ENCODE measurements at regions not wholly inside any gene's neighbourhood (a gene's known extent, or its start where the extent isn't known, plus 50 kb on each side); places are given as distances from the start of the nearest gene placed in this dataset.

DNA sequence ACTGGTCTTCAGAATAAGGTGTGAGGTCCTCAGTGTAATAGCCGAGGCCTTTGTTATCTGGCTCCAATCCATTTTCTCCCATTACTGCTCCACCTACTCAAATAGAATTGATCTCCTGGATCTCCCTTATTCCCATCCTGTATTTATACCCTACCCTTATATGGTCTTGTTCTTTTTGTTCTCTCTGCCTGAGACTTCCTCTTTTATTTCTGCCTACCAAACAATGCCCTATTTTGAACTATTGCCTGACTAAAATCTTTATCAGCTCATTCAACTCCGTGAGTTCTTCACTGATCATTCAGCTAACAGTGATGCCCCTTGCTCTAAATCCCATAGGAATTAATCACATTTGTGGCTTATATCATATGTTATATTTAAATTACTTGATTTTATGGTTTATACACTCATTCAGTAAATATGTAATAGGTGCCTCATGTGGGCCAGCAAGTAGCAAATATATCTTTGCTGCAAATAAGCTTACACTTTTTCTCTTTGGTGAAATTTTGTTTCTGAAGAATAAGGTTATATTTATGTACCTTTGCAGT, 417.5 kb upstream of the MEF2C start:
- Histone ChIP-seq H3K79me2 (ENCODE audit: low read length) (no peaks in the 10 kb centered on the region), H3K36me3 (ENCODE audit: low read depth, low read length) (no peaks in the 10 kb centered on the region), H4K20me1 (ENCODE audit: low read length) (no peaks in the 10 kb centered on the region), H3K4me3 (ENCODE audit: low read length) (no peak overlapping the region), H3K9me3 (ENCODE audit: low read length) (no peaks in the 10 kb centered on the region), H3K4me2 (ENCODE audit: low read length) (peak overlapping the region; percentile 32), H3K27me3 (ENCODE audit: low read length) (no peaks in the 10 kb centered on the region), H2AFZ (ENCODE audit: low read length) (no peak overlapping the region), H3F3A (ENCODE audit: low read length, unreplicated experiment) (no peaks in the 10 kb centered on the region), H3K4me1 (ENCODE audit: insufficient read depth, low read length) (peaks cover 27% of the 10 kb centered on the region), H3K9me2 (replicated peaks; ENCODE audit: low read length) (no peaks in the 10 kb centered on the region), H3K9ac (ENCODE audit: low read length) (no peak overlapping the region; the same call in 1 of the 2 replicates), H3K27ac (ENCODE audit: low read length) (peak overlapping the region; percentile 69)
- ChIA-PET CTCF (no interaction called here), POLR2A (ENCODE audit: unreplicated experiment) (no interaction called here)
- peak; percentile 79 for DNase-seq
- TF ChIP-seq, protein P1, sequence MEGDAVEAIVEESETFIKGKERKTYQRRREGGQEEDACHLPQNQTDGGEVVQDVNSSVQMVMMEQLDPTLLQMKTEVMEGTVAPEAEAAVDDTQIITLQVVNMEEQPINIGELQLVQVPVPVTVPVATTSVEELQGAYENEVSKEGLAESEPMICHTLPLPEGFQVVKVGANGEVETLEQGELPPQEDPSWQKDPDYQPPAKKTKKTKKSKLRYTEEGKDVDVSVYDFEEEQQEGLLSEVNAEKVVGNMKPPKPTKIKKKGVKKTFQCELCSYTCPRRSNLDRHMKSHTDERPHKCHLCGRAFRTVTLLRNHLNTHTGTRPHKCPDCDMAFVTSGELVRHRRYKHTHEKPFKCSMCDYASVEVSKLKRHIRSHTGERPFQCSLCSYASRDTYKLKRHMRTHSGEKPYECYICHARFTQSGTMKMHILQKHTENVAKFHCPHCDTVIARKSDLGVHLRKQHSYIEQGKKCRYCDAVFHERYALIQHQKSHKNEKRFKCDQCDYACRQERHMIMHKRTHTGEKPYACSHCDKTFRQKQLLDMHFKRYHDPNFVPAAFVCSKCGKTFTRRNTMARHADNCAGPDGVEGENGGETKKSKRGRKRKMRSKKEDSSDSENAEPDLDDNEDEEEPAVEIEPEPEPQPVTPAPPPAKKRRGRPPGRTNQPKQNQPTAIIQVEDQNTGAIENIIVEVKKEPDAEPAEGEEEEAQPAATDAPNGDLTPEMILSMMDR (conservative IDR thresholded peaks at IDR 0.05; ENCODE audit: low read depth, low read length): no peak
- no peak for TF ChIP-seq EZH2phosphoT487 (IDR thresholded peaks at IDR 0.05; ENCODE audit: borderline replicate concordance, low read length)
- no peak for TF ChIP-seq EZH2 (IDR thresholded peaks at IDR 0.05; ENCODE audit: low read length, unreplicated experiment)
- BruUV-seq (replicated peaks): no TSS peak
- peak; percentile 85 for ATAC-seq
- intact Hi-C loops (cut with micrococcal nuclease): no loop called here

DNA sequence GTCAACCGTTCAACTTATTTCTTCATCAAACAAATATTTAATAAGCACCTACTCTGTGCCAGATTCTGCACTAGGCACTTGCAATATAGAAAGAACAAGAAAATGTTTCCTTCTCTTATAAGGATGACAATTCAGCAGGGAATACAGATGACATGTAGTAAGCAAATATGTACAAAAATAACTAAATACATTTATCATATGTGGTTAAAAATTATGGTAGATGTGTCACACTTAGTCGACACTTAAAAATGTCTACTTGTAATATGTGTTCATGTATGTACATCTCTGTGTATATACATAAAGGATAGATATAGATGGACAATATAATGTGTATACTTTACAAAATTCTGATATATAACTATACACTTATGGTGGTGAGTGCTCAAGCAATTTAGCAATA, 417.0 kb upstream of the MEF2C start:
- Histone ChIP-seq H3K9me3 (ENCODE audit: low read length) (no peaks in the 10 kb centered on the region), H3F3A (ENCODE audit: low read length, unreplicated experiment) (no peaks in the 10 kb centered on the region), H3K4me1 (ENCODE audit: insufficient read depth, low read length) (peaks cover 31% of the 10 kb centered on the region), H4K20me1 (ENCODE audit: low read length) (no peaks in the 10 kb centered on the region), H3K79me2 (ENCODE audit: low read length) (no peaks in the 10 kb centered on the region), H3K4me3 (ENCODE audit: low read length) (no peak overlapping the region), H2AFZ (ENCODE audit: low read length) (no peak overlapping the region), H3K27ac (ENCODE audit: low read length) (peak overlapping the region; percentile 69), H3K4me2 (ENCODE audit: low read length) (peak overlapping the region; percentile 32), H3K9me2 (replicated peaks; ENCODE audit: low read length) (no peaks in the 10 kb centered on the region), H3K36me3 (ENCODE audit: low read depth, low read length) (no peaks in the 10 kb centered on the region), H3K9ac (ENCODE audit: low read length) (no peak overlapping the region; the same call in 1 of the 2 replicates), H3K27me3 (ENCODE audit: low read length) (no peaks in the 10 kb centered on the region)
- peak; percentile 41 for ATAC-seq
- POLR2A ChIA-PET (ENCODE audit: unreplicated experiment): no interaction called here
- CTCF ChIA-PET: no interaction called here
- no TSS peak for BruUV-seq (replicated peaks)
- peak; percentile 38 for DNase-seq
- TF ChIP-seq, protein P1 (conservative IDR thresholded peaks at IDR 0.05; ENCODE audit: low read depth, low read length): no peak
- no peak for TF ChIP-seq EZH2 (IDR thresholded peaks at IDR 0.05; ENCODE audit: low read length, unreplicated experiment)
- TF ChIP-seq EZH2phosphoT487 (IDR thresholded peaks at IDR 0.05; ENCODE audit: borderline replicate concordance, low read length): no peak
- intact Hi-C loops (cut with micrococcal nuclease): no loop called here

DNA sequence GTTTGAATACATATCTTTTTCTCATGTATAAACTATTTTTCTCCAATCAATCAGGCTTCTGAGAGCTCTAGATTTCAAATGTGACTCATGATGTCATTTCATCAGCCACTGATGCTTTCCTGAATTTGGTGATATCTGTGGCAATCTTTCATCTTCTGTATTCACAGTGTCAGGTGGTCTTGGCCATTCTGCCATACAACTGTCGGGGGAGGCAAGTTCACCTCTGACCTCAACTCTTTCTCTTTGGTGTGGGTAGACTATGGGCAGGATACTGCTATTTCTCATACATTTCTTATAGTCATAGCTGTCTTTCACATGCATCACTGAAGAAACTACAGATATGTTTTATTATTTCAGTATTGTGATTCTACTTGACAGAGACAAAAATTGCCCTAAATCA, 414.1 kb upstream of the MEF2C start:
- TF ChIP-seq, protein P1 (conservative IDR thresholded peaks at IDR 0.05; ENCODE audit: low read depth, low read length): no peak
- no peak for TF ChIP-seq EZH2phosphoT487 (IDR thresholded peaks at IDR 0.05; ENCODE audit: borderline replicate concordance, low read length)
- TF ChIP-seq EZH2 (IDR thresholded peaks at IDR 0.05; ENCODE audit: low read length, unreplicated experiment): no peak
- intact Hi-C loops (cut with micrococcal nuclease): no loop called here
- H3K27ac ChIP-seq (ENCODE audit: low read length): no peak overlapping the region
- POLR2A ChIA-PET (ENCODE audit: unreplicated experiment): no interaction called here
- H3K79me2 ChIP-seq (ENCODE audit: low read length): no peaks in the 10 kb centered on the region
- DNase-seq (no peak), ATAC-seq (no peak)
- CTCF ChIA-PET: no interaction called here
- H3K36me3 ChIP-seq (ENCODE audit: low read depth, low read length): no peaks in the 10 kb centered on the region
- no peak overlapping the region for H3K4me2 ChIP-seq (ENCODE audit: low read length)
- no peaks in the 10 kb centered on the region for H3K27me3 ChIP-seq (ENCODE audit: low read length)
- no peaks in the 10 kb centered on the region for H4K20me1 ChIP-seq (ENCODE audit: low read length)
- H3K9me3 ChIP-seq (ENCODE audit: low read length): no peaks in the 10 kb centered on the region
- no peak overlapping the region for H2AFZ ChIP-seq (ENCODE audit: low read length)
- no peak overlapping the region for H3K4me3 ChIP-seq (ENCODE audit: low read length)
- BruUV-seq (replicated peaks): no TSS peak
- H3K9ac ChIP-seq (ENCODE audit: low read length): no peak overlapping the region
- H3F3A ChIP-seq (ENCODE audit: low read length, unreplicated experiment): no peaks in the 10 kb centered on the region
- peaks cover 29% of the 10 kb centered on the region for H3K4me1 ChIP-seq (ENCODE audit: insufficient read depth, low read length)
- H3K9me2 ChIP-seq (replicated peaks; ENCODE audit: low read length): no peaks in the 10 kb centered on the region

Measured in PC-3 (cell line).